IPS-18a (cell line): ENCODE measurements at regions not wholly inside any gene's neighbourhood (a gene's known extent, or its start where the extent isn't known, plus 50 kb on each side); places are given as distances from the start of the nearest gene placed in this dataset.
"Not testable (repeated sequence)": the region's sequence is repeated elsewhere in the genome, so short reads cannot be mapped to it uniquely, and the experiment has no call there.

ENCODE experiments used
- H3K27ac ChIP-seq: one replicate; pipeline ENCODE4 v1.5.1; 2013; ENCODE audit warnings: low read length
- H3K27me3 ChIP-seq: one replicate; pipeline ENCODE4 v1.6.1; 2013; ENCODE audit warnings: mild to moderate bottlenecking, low read length; ENCODE audit not compliant: control insufficient read depth, insufficient read depth
- H3K36me3 ChIP-seq: one replicate; pipeline ENCODE4 v1.6.1; 2013; ENCODE audit warnings: low read depth, low read length; ENCODE audit not compliant: control insufficient read depth
- H3K4me1 ChIP-seq: one replicate; pipeline ENCODE4 v1.6.1; 2013; ENCODE audit warnings: low read depth, low read length; ENCODE audit not compliant: control insufficient read depth
- H3K4me3 ChIP-seq: one replicate; pipeline ENCODE4 v1.5.1; 2013; ENCODE audit warnings: low read length
- H3K9ac ChIP-seq: one replicate; pipeline ENCODE4 v1.6.1; 2013; ENCODE audit warnings: mild to moderate bottlenecking, low read length, moderate library complexity
- H3K9me3 ChIP-seq: one replicate; pipeline ENCODE4 v1.6.1; 2013; ENCODE audit warnings: low read depth, low read length; ENCODE audit not compliant: control insufficient read depth

DNA sequence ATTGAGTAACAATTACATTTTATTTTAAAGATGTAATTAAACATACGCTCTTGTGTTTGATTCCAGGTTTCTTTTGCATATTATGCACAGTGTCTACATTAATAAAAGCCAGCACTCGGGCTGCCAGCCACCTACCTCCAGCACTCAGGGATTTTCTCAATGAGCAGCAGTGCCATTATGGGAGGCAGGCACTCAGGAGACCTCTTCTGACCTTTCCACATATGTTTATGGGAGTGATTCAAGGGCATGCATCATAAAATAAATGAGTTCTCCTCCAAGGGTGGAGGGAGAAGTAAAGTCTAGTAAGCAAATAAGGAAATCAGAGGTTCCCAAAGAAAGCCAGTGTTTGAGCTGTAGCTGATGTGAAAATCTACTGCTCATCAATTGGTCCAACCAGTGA lies 119.8 kb upstream of the IRX2 start:
- Histone ChIP-seq H3K4me1 (no peaks in the 10 kb centered on the region), H3K4me3 (no peak overlapping the region), H3K9ac (no peak overlapping the region), H3K27ac (no peak overlapping the region), H3K27me3 (no peaks in the 10 kb centered on the region), H3K36me3 (no peaks in the 10 kb centered on the region), H3K9me3 (no peaks in the 10 kb centered on the region)

DNA sequence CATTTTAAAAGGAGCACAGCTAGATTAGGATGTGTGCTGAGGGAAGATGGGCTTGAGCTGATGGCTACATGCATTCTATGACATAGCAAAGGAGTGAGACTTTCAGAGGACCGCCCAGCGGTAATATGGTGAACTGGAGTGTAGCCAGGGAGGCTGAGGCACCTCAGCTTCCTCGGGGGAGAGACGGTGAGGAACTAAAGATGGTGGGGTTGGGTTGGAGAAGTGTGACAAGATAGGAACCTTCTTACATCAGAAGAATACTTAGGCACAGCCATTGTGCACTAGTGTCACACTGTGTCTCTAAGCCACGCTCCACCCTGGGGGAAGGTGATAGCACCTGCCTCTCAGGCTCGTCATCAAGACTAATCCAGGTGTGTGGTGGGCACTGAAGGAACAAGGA lies 118.0 kb upstream of the IRX2 start:
- H3K36me3 ChIP-seq, result no peaks in the 10 kb centered on the region
- H3K9ac ChIP-seq, result no peak overlapping the region
- no peaks in the 10 kb centered on the region for H3K27me3 ChIP-seq
- no peak overlapping the region for H3K4me3 ChIP-seq
- H3K4me1 ChIP-seq, result no peaks in the 10 kb centered on the region
- H3K9me3 ChIP-seq, result no peaks in the 10 kb centered on the region
- H3K27ac ChIP-seq, result no peak overlapping the region

DNA sequence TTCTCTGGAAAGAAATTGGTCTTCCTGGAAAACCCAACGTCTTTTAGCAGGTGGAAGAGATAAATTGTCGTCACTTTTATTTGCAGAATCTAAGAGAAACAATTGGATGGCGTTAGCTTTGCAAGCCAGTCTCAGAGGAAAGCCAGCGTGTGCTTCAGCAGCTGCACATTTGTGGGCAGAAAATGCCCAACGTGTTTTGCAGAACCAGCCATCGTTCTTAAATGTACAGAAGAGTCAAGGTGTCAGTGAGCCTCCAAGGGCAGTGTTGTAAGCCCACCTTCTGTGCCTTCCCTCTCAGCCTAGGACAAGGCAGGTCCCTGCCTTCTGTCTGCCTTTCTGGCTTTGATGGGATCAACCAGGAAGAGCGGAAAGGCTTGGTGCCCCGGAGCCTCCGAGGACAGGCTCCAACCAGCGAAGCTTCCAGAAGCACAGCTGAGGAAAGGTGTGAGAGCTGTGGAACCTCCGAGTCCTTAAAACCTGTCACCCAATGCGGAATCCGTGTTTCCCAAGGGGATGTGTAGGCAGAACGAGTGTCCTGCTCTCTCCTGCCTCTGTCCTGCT lies 116.0 kb upstream of the IRX2 start:
- Histone ChIP-seq H3K27ac (no peak overlapping the region), H3K9ac (no peak overlapping the region), H3K9me3 (no peaks in the 10 kb centered on the region), H3K4me3 (no peak overlapping the region), H3K27me3 (no peaks in the 10 kb centered on the region), H3K4me1 (no peaks in the 10 kb centered on the region), H3K36me3 (no peaks in the 10 kb centered on the region)

DNA sequence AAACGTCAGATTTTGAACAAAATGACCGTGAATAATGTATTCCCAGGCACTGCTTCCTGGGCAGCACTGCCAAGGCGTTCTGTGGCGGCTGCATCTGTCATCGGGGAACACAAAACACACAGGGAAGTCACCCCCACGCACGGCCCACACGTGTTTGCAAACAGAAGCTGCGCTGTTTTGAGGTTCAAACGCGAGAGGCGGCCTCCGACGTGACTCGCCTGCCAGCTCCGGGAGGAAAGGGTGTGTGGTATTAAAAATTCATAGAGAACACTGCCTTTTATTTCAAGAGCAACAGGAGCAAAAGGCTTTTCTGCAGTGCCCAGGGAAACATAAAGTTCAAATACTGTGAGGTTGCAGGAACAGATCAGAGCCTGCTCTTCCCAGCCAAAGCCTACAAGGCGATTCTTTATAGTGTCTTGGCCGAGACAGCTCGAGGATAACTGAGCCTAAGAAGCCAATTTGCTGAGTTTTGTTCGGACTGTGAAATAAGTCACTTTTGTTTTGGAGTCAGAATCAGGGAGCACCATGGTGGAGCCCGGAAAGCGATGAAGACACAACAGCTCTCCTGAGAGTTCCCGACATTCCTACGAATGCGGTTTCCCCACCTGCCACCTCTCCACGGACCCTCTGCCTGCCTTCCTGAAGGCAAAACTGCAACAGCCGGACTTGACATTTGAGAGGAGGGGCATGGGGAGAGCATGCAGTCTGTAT lies 115.3 kb upstream of the IRX2 start:
- H3K9me3 ChIP-seq, result no peaks in the 10 kb centered on the region
- H3K27me3 ChIP-seq, result no peaks in the 10 kb centered on the region
- no peaks in the 10 kb centered on the region for H3K36me3 ChIP-seq
- no peak overlapping the region for H3K27ac ChIP-seq
- H3K4me3 ChIP-seq, result no peak overlapping the region
- no peaks in the 10 kb centered on the region for H3K4me1 ChIP-seq
- H3K9ac ChIP-seq, result no peak overlapping the region

DNA sequence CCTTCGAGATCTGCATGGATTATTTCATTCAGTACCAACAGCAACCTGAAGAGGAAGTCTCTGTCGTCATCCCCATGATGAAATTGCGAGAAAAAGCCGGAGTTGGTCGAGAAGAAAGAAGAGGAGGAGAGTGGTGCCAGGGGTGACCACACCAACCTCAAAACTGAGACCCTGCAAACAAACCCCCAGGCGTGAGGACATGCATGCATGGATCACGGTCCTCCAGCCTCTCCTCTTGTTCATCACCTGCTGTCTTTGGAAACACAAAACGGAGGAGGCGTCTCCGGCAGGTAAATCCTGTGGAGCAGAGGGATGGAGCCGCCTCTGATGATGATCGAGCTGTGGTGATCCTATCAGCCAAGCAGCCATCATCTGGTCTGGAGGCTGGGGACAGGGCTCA lies 114.4 kb upstream of the IRX2 start:
- Histone ChIP-seq H3K9me3 (no peaks in the 10 kb centered on the region), H3K27ac (no peak overlapping the region), H3K36me3 (no peaks in the 10 kb centered on the region), H3K4me1 (no peaks in the 10 kb centered on the region), H3K9ac (no peak overlapping the region), H3K4me3 (no peak overlapping the region), H3K27me3 (no peaks in the 10 kb centered on the region)

DNA sequence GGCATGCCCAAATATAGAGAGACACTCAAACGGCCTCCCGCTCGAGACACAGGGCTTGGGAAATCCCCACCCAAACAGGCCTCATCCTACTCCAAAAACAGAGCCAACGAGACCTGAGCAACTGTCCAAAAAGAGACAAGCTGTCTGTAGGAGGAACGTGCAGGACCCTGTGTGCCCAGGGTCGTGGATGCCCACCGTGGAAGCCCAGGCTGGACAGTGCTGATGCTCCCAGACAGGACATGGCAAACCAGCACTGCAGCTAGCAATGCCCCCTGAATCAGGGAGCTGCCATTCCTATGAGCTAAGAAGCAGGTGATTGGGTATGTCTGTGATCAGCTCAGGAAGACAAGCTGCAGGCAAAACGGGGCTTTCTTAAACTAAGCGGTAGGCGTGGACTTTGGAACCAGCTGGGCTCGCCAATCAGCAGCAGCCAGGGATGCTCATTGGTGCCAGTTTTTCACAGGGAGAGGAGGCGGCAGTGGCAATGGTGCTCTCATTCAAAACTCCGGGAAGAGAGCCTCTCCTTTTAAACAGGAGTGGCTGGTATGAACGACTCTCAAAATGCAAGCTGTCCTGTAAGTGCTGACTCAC lies 113.1 kb upstream of the IRX2 start:
- no peaks in the 10 kb centered on the region for H3K9me3 ChIP-seq
- no peak overlapping the region for H3K27ac ChIP-seq
- H3K9ac ChIP-seq, result no peak overlapping the region
- no peaks in the 10 kb centered on the region for H3K36me3 ChIP-seq
- no peaks in the 10 kb centered on the region for H3K4me1 ChIP-seq
- H3K27me3 ChIP-seq, result no peaks in the 10 kb centered on the region
- H3K4me3 ChIP-seq, result no peak overlapping the region

DNA sequence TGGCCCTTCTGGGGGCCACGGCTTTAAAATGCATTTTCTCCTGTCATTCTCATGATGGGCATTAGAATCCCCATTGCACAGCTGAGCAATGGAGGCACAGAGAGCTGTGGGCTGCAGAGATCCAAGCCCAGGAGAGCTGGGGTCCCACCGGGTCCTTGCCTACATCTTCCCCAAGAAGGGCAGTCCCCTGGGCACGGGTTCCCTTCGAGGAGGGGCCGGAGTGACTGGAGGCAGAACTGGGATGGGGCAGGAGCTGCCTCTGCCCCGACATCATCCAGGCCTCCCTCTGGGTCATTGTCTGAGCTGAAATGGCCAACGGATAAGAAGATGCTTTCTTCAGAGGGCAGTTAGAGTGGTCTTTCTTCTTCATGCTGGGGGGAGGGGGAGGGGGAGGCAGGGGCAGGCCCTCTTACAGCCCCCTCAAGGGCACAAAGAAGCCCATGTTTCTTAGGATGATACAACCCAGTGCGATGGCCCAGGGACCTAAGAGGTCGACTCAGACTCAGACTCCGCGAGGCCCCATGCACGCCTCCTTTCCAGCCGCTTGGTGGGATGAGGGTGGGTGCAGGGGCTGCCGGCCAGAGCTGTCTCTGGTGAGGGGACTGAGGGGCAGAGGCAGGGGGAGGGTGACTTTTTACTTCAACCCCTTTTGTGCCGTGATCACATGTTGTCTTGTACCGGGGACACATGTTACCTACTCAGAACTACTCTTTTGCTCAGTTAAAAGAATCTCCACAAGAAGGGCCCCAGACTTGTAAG lies 112.4 kb upstream of the IRX2 start:
- no peaks in the 10 kb centered on the region for H3K9me3 ChIP-seq
- no peaks in the 10 kb centered on the region for H3K27me3 ChIP-seq
- no peaks in the 10 kb centered on the region for H3K36me3 ChIP-seq
- no peak overlapping the region for H3K27ac ChIP-seq
- H3K4me3 ChIP-seq, result no peak overlapping the region
- H3K9ac ChIP-seq, result no peak overlapping the region
- no peaks in the 10 kb centered on the region for H3K4me1 ChIP-seq

DNA sequence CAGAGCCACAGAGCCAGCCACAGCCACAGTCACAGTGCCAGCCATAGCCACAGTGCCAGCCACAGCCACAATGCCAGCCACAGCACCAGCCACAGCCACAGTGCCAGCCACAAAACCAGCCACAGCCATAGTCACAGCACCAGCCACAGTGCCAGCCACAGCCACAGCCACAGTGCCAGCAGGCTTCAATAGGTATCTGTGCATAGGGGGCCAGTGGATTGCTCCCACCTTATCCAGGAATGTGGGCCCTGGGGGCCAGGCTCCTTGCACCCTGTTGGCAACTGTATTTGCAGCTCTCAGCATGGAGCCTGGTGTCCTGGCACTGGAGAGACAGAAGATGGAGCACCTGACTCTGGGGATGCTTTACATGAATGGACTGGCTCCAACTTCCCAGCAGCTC lies 111.7 kb upstream of the IRX2 start:
- Histone ChIP-seq H3K4me1 (no peaks in the 10 kb centered on the region), H3K9ac (no peak overlapping the region), H3K9me3 (no peaks in the 10 kb centered on the region), H3K36me3 (no peaks in the 10 kb centered on the region), H3K27ac (no peak overlapping the region), H3K27me3 (no peaks in the 10 kb centered on the region), H3K4me3 (no peak overlapping the region)

DNA sequence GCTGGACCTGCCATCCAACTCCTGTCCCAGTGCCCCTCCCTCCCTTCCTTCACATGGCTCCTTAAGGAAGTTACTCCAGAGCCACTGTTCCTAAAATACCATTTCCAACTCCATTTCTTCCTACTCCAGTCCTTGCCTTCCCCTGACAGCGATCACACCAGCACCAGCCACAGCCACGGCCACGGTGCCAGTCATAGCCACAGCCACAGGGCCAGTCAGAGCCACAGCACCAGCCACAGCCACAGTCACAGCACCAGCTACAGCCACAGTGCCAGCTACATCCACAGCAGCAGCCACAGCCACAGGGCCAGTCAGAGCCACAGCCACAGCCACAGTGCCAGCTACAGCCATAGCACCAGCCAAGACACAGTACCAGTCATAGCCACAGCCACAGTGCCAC lies 110.7 kb upstream of the IRX2 start:
- H3K4me3 ChIP-seq, H3K36me3 ChIP-seq, H3K9ac ChIP-seq, H3K9me3 ChIP-seq, H3K4me1 ChIP-seq, H3K27ac ChIP-seq, H3K27me3 ChIP-seq: not testable (repeated sequence)

DNA sequence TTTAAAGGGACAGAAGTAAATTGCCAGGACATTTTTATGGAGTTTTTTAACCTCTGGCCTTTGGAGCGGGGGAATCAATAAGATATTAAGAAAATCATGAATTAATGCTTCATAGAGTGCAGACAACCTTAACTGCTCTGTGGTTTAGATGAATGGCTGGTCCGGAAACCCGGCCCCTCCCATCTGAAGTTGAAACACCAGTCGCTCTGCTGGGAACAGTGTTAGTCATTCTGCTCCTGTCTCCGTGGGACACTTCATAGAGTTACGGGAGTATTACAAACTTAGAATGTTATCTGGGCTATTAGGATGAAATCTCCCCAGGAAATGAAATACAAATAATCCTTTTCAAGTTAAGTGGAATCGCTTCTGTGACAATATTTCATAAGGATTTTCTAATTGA lies 110.1 kb upstream of the IRX2 start:
- no peak overlapping the region for H3K27ac ChIP-seq
- H3K4me1 ChIP-seq, result no peaks in the 10 kb centered on the region
- no peaks in the 10 kb centered on the region for H3K9me3 ChIP-seq
- no peak overlapping the region for H3K4me3 ChIP-seq
- H3K9ac ChIP-seq, result no peak overlapping the region
- H3K27me3 ChIP-seq, result no peaks in the 10 kb centered on the region
- no peaks in the 10 kb centered on the region for H3K36me3 ChIP-seq

DNA sequence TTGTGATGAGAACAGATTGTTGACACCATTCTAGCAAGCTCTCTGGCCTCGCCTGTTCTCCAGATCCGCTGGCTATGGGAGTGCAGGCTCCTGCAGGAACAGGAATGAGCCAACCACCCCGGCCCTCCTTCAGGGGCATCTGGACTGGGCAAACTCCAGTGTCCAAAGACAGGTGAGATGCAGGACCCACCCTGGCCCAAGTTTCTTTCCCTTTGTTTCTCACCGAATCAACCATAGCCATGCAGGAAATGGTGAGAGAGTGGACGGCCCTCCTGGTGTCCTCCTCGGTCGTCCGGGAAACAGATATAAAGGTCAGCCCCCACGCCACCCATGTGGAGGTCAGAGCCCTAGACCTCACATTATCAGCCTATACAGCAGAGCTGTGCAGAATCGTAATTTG lies 108.6 kb upstream of the IRX2 start:
- H3K4me1 ChIP-seq, result no peaks in the 10 kb centered on the region
- H3K9me3 ChIP-seq, result no peaks in the 10 kb centered on the region
- no peak overlapping the region for H3K9ac ChIP-seq
- no peak overlapping the region for H3K4me3 ChIP-seq
- H3K27me3 ChIP-seq, result no peaks in the 10 kb centered on the region
- no peak overlapping the region for H3K27ac ChIP-seq
- H3K36me3 ChIP-seq, result no peaks in the 10 kb centered on the region
